ENCODE measurements at regions not wholly inside any gene's neighbourhood (a gene's known extent, or its start where the extent isn't known, plus 50 kb on each side); places are given as distances from the start of the nearest gene placed in this dataset.

GRCh38 chr10:61835069-61835945 is 66.2 kb upstream of the ARID5B start:
- peaks cover 45% of the 10 kb centered on the region for H3K4me1 ChIP-seq (ENCODE audit: insufficient read depth, poor library complexity, severe bottlenecking)
- no peaks in the 10 kb centered on the region for H3K36me3 ChIP-seq (ENCODE audit: low read depth)
- TF ChIP-seq CTCF (IDR thresholded peaks at IDR 0.05; ENCODE audit: poor library complexity, severe bottlenecking) = peak; percentile 45
- ATAC-seq (ENCODE audit: low read depth) (peak; percentile 54; the same call in 1 of the 3 replicates), DNase-seq (ENCODE audit: low spot score) (no peak)
- no peaks in the 10 kb centered on the region for H3K27me3 ChIP-seq (ENCODE audit: insufficient read depth, poor library complexity, severe bottlenecking)
- H3K9me3 ChIP-seq (ENCODE audit: severe bottlenecking) = no peaks in the 10 kb centered on the region
- no peak overlapping the region for H3K4me3 ChIP-seq (ENCODE audit: severe bottlenecking)
- peak overlapping the region; percentile 11 for H3K27ac ChIP-seq (ENCODE audit: poor library complexity, severe bottlenecking)

- no peak for ATAC-seq (ENCODE audit: low read depth)
- Histone ChIP-seq H3K27ac (ENCODE audit: poor library complexity, severe bottlenecking) (peak overlapping the region; percentile 11), H3K4me1 (ENCODE audit: insufficient read depth, poor library complexity, severe bottlenecking) (peaks cover 45% of the 10 kb centered on the region)
These were observed 65.3 kb upstream of the ARID5B start for GRCh38 chr10:61835946-61836887.

GRCh38 chr10:61836888-61837754 is 64.4 kb upstream of the ARID5B start:
- Histone ChIP-seq H3K4me1 (ENCODE audit: insufficient read depth, poor library complexity, severe bottlenecking) (peaks cover 45% of the 10 kb centered on the region), H3K36me3 (ENCODE audit: low read depth) (no peaks in the 10 kb centered on the region), H3K27me3 (ENCODE audit: insufficient read depth, poor library complexity, severe bottlenecking) (no peaks in the 10 kb centered on the region), H3K4me3 (ENCODE audit: severe bottlenecking) (no peak overlapping the region), H3K27ac (ENCODE audit: poor library complexity, severe bottlenecking) (peak overlapping the region; percentile 11), H3K9me3 (ENCODE audit: severe bottlenecking) (no peaks in the 10 kb centered on the region)
- ATAC-seq (ENCODE audit: low read depth) = peak; percentile 84
- DNase-seq (ENCODE audit: low spot score) = no peak
- no peak for TF ChIP-seq CTCF (IDR thresholded peaks at IDR 0.05; ENCODE audit: poor library complexity, severe bottlenecking)

More at GRCh38 chr10:61835946-61836887, 65.3 kb upstream of the ARID5B start:
- no peak for TF ChIP-seq CTCF (IDR thresholded peaks at IDR 0.05; ENCODE audit: poor library complexity, severe bottlenecking)
- no peak for DNase-seq (ENCODE audit: low spot score)
- Histone ChIP-seq H3K27me3 (ENCODE audit: insufficient read depth, poor library complexity, severe bottlenecking) (no peaks in the 10 kb centered on the region), H3K9me3 (ENCODE audit: severe bottlenecking) (no peaks in the 10 kb centered on the region), H3K4me3 (ENCODE audit: severe bottlenecking) (no peak overlapping the region), H3K36me3 (ENCODE audit: low read depth) (no peaks in the 10 kb centered on the region)

DNA sequence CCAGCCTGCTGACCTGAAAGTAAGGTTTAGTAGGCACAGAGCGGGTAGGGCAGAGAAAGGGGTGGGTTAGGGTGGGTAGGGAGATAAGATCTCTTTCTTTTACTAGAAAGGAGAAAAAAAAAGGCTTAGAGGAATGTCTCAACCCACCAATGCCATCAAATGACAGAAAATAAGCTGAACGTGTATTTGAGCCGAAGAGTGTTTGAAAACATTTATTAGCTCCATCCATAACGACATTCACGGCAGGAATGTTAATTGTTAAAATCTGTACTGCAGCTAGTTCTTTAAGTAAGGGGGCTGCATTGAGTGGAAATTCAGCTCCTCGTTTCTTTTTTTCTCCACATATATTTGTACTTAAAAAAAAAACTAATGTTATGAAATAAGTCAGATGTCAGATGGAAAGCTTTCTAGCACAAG is 63.7 kb upstream of the ARID5B start:
- H3K36me3 ChIP-seq (ENCODE audit: low read depth) = no peaks in the 10 kb centered on the region
- ATAC-seq (ENCODE audit: low read depth) (no peak), DNase-seq (ENCODE audit: low spot score) (no peak)
- H3K27me3 ChIP-seq (ENCODE audit: insufficient read depth, poor library complexity, severe bottlenecking) = no peaks in the 10 kb centered on the region
- peaks cover 45% of the 10 kb centered on the region for H3K4me1 ChIP-seq (ENCODE audit: insufficient read depth, poor library complexity, severe bottlenecking)
- H3K27ac ChIP-seq (ENCODE audit: poor library complexity, severe bottlenecking) = no peak overlapping the region
- no peak overlapping the region for H3K4me3 ChIP-seq (ENCODE audit: severe bottlenecking)
- TF ChIP-seq CTCF (IDR thresholded peaks at IDR 0.05; ENCODE audit: poor library complexity, severe bottlenecking) = no peak
- H3K9me3 ChIP-seq (ENCODE audit: severe bottlenecking) = no peaks in the 10 kb centered on the region

Data from RWPE2 (cell line).